ENCODE measurements at regions not wholly inside any gene's neighbourhood (a gene's known extent, or its start where the extent isn't known, plus 50 kb on each side); places are given as distances from the start of the nearest gene placed in this dataset.

GRCh38 chr9:105046907-105047741 lies 119.2 kb upstream of the ABCA1 start:
- H3K27ac ChIP-seq = no peak overlapping the region
- no peak overlapping the region for H3K4me3 ChIP-seq
- ATAC-seq (peak; percentile 35), DNase-seq (peak in 2 of 4 donors; percentile 10 to 23)
- no peaks in the 10 kb centered on the region for H3K27me3 ChIP-seq
- H3K9me3 ChIP-seq = no peaks in the 10 kb centered on the region
- peaks cover 17% of the 10 kb centered on the region for H3K4me1 ChIP-seq
- 91 to 94% methylated on average over 2 of the region's 2 CpGs for WGBS, 2 donors
- intact Hi-C loops (cut with DNase I) = loop anchor here (10.0 kb wide), 1 partner anchor 62 kb away; no protein-coding TSS in a partner anchor
- H3K36me3 ChIP-seq (replicated peaks in 1 of 2; ENCODE audit: insufficient read depth in 1 of 2, low read depth in 2 of 2) = no peaks in the 10 kb centered on the region
- TF ChIP-seq, protein P1, sequence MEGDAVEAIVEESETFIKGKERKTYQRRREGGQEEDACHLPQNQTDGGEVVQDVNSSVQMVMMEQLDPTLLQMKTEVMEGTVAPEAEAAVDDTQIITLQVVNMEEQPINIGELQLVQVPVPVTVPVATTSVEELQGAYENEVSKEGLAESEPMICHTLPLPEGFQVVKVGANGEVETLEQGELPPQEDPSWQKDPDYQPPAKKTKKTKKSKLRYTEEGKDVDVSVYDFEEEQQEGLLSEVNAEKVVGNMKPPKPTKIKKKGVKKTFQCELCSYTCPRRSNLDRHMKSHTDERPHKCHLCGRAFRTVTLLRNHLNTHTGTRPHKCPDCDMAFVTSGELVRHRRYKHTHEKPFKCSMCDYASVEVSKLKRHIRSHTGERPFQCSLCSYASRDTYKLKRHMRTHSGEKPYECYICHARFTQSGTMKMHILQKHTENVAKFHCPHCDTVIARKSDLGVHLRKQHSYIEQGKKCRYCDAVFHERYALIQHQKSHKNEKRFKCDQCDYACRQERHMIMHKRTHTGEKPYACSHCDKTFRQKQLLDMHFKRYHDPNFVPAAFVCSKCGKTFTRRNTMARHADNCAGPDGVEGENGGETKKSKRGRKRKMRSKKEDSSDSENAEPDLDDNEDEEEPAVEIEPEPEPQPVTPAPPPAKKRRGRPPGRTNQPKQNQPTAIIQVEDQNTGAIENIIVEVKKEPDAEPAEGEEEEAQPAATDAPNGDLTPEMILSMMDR (IDR thresholded peaks at IDR 0.05) = no peak
- TF ChIP-seq POLR2A (IDR thresholded peaks at IDR 0.05) = no peak

DNA sequence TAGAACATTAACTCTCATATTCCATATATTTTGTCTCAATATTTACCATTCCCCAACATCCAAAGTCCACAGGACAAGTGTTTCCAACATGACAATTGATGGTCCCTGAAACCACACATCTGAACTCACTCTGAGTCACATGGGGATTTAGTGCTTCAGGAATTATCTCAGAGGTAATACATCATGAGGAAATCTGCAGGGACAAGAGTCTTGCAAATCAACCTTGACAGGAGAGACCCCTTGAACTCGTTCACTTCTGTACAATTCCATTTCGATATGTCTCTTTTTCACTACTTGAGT lies 119.7 kb upstream of the ABCA1 start:
- ATAC-seq (no peak), DNase-seq (no peak)
- H3K4me3 ChIP-seq = no peak overlapping the region
- TF ChIP-seq, protein P1 (IDR thresholded peaks at IDR 0.05) = no peak
- TF ChIP-seq POLR2A (IDR thresholded peaks at IDR 0.05) = no peak
- 89 to 95% methylated on average over 2 of the region's 2 CpGs for WGBS, 2 donors
- no peak overlapping the region for H3K27ac ChIP-seq
- no peaks in the 10 kb centered on the region for H3K36me3 ChIP-seq (replicated peaks in 1 of 2; ENCODE audit: insufficient read depth in 1 of 2, low read depth in 2 of 2)
- H3K9me3 ChIP-seq = no peaks in the 10 kb centered on the region
- intact Hi-C loops (cut with DNase I) = loop anchor here (10.0 kb wide), 1 partner anchor 63 kb away; no protein-coding TSS in a partner anchor
- peaks cover 17% of the 10 kb centered on the region for H3K4me1 ChIP-seq
- no peaks in the 10 kb centered on the region for H3K27me3 ChIP-seq

DNA sequence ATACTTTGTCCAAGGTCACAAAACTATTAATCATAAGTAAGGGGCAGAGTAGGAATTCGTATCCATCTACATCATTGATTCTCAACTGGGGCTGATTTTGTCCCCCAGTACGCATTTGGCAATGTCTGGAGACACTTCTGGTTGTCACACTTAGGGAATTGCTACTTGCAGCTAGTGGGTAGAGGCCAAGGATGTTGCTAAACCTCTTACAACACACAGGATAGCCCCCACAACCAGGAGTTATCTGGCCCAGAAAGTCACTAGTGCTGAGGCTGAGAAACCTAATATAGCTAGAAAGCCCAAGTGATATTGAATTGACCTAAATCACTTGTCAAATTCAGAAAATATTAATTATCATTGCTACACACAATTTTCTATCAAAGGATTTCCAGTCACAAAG lies 120.4 kb upstream of the ABCA1 start:
- Histone ChIP-seq H3K36me3 (replicated peaks in 1 of 2; ENCODE audit: insufficient read depth in 1 of 2, low read depth in 2 of 2) (no peaks in the 10 kb centered on the region), H3K27ac (no peak overlapping the region), H3K4me1 (peaks cover 22% of the 10 kb centered on the region), H3K9me3 (no peaks in the 10 kb centered on the region), H3K27me3 (no peaks in the 10 kb centered on the region), H3K4me3 (no peak overlapping the region)
- no peak for ATAC-seq
- no peak for DNase-seq
- TF ChIP-seq, protein P1 (IDR thresholded peaks at IDR 0.05) = no peak
- TF ChIP-seq POLR2A (IDR thresholded peaks at IDR 0.05) = no peak
- WGBS, 2 donors = 42 to 44% methylated on average over 2 of the region's 2 CpGs
- intact Hi-C loops (cut with DNase I) = loop anchor here (10.0 kb wide), 1 partner anchor 64 kb away; no protein-coding TSS in a partner anchor

DNA sequence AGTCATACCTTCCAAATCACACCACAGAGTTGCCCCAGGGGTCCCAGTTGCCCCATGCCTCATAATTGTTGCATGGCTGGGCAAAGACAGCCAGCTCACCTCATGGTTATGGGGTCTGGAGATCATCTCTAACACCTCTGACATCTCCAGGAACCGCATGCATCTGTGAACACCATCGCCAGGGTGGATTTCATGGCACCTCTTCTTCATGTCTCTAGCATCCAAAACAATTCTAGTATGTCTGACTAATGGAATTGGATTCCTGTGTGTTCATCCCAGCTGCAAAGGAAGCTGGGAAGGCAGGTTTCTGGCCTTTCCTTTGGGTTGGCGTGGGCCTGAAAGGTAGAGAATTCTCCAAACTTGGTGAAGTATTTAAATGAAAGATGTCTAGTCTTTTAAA lies 122.3 kb upstream of the ABCA1 start:
- Histone ChIP-seq H3K9me3 (no peaks in the 10 kb centered on the region), H3K27me3 (no peaks in the 10 kb centered on the region), H3K36me3 (replicated peaks in 1 of 2; ENCODE audit: insufficient read depth in 1 of 2, low read depth in 2 of 2) (no peaks in the 10 kb centered on the region), H3K27ac (no peak overlapping the region), H3K4me3 (no peak overlapping the region), H3K4me1 (peaks cover 35% of the 10 kb centered on the region)
- TF ChIP-seq, protein P1 (IDR thresholded peaks at IDR 0.05) = no peak
- no peak for TF ChIP-seq POLR2A (IDR thresholded peaks at IDR 0.05)
- DNase-seq (no peak), ATAC-seq (no peak)
- intact Hi-C loops (cut with DNase I) = no loop called here
- 62 to 63% methylated on average over 3 of the region's 3 CpGs for WGBS, 2 donors

DNA sequence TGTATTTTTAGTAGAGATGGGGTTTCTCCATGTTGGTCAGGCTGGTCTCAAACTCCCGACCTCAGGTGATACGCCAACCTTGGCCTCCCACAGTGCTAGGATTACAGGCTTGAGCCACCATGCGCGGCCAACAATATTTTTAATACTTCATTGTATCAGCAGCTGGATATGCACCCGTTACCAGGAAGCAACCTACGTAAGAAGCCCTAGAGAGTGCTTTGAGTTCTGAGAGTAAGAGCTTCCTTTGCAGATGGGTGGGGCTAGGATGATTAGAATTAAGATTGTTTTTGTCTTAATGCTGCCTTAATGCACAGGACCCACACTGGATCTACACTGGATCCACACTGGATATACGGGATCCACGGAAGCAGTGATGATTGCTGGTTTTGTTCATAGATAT lies 123.9 kb upstream of the ABCA1 start:
- peaks cover 46% of the 10 kb centered on the region for H3K4me1 ChIP-seq
- 82 to 83% methylated on average over 8 of the region's 8 CpGs for WGBS, 2 donors
- H3K36me3 ChIP-seq (replicated peaks in 1 of 2; ENCODE audit: insufficient read depth in 1 of 2, low read depth in 2 of 2) = no peaks in the 10 kb centered on the region
- ATAC-seq = no peak
- H3K4me3 ChIP-seq = no peak overlapping the region
- no peaks in the 10 kb centered on the region for H3K9me3 ChIP-seq
- intact Hi-C loops (cut with DNase I) = no loop called here
- no peak for DNase-seq
- H3K27me3 ChIP-seq = no peaks in the 10 kb centered on the region
- TF ChIP-seq, protein P1 (IDR thresholded peaks at IDR 0.05) = no peak
- TF ChIP-seq POLR2A (IDR thresholded peaks at IDR 0.05) = no peak
- H3K27ac ChIP-seq = no peak overlapping the region

Measured in body of pancreas (tissue), 4 donors.